HAP-1 (cell line): ENCODE measurements at regions not wholly inside any gene's neighbourhood (a gene's known extent, or its start where the extent isn't known, plus 50 kb on each side); places are given as distances from the start of the nearest gene placed in this dataset.
"Not testable (repeated sequence)": the region's sequence is repeated elsewhere in the genome, so short reads cannot be mapped to it uniquely, and the experiment has no call there.

Experiments used
- DNase-seq, 2 experiments: peaks; one replicate each; pipeline ENCODE4 v3.0.0-alpha.2; 2016 to 2020; ENCODE audit warnings: low spot score in 2 of 2
- H3K27me3 ChIP-seq: fragments of 250-450 bp; sonication (Bioruptor Pico); 2 replicates; pipeline ENCODE4 v1.5.1; 2020; ENCODE audit warnings: low read depth, mild to moderate bottlenecking, moderate library complexity
- H3K36me3 ChIP-seq: fragments of 250-450 bp; sonication (Bioruptor Pico); replicated peaks from 2 replicates; pipeline ENCODE4 v1.5.1; 2020; ENCODE audit warnings: mild to moderate bottlenecking
- H3K4me1 ChIP-seq: fragments of 250-450 bp; sonication (Bioruptor Pico); 2 replicates; pipeline ENCODE4 v1.5.1; 2020; ENCODE audit warnings: mild to moderate bottlenecking
- H3K4me3 ChIP-seq: fragments of 250-450 bp; sonication (Bioruptor Pico); 2 replicates; pipeline ENCODE4 v1.5.1; 2020; ENCODE audit warnings: mild to moderate bottlenecking, moderate library complexity
- H3K9me3 ChIP-seq: fragments of 250-450 bp; sonication (Bioruptor Pico); 2 replicates; pipeline ENCODE4 v1.5.1; 2020; ENCODE audit warnings: mild to moderate bottlenecking, moderate library complexity
- in situ Hi-C: fragments of 300-500 bp; cut with MboI; formaldehyde crosslinking; loops from 3 replicates; pipeline ENCODE4 v1.14.3; 2020; ENCODE audit warnings: low sequenced_read_pairs, inconsistent platforms, mixed read lengths

GRCh38 chr7:106538638-106539037, 122.3 kb downstream of the CCDC71L start:
- H3K27me3 ChIP-seq = no peaks in the 10 kb centered on the region; the same call in 1 of the 2 replicates
- no peak for DNase-seq
- H3K4me1 ChIP-seq = no peaks in the 10 kb centered on the region
- H3K36me3 ChIP-seq = no peaks in the 10 kb centered on the region
- in situ Hi-C loops = no loop called here
- H3K4me3 ChIP-seq = no peak overlapping the region
- no peaks in the 10 kb centered on the region for H3K9me3 ChIP-seq

- DNase-seq = no peak
- in situ Hi-C loops = no loop called here
- H3K27me3 ChIP-seq = no peaks in the 10 kb centered on the region; the same call in 1 of the 2 replicates
These were observed 123.8 kb downstream of the CCDC71L start for GRCh38 chr7:106537119-106537518.

GRCh38 chr7:106536079-106536478, 124.9 kb downstream of the CCDC71L start:
- DNase-seq = no peak
- in situ Hi-C loops = no loop called here
- Histone ChIP-seq H3K27me3 (no peaks in the 10 kb centered on the region), H3K4me1 (no peaks in the 10 kb centered on the region), H3K36me3 (no peaks in the 10 kb centered on the region), H3K4me3 (no peak overlapping the region), H3K9me3 (no peaks in the 10 kb centered on the region)

More at GRCh38 chr7:106537119-106537518, 123.8 kb downstream of the CCDC71L start:
- no peaks in the 10 kb centered on the region for H3K36me3 ChIP-seq
- no peaks in the 10 kb centered on the region for H3K4me1 ChIP-seq
- H3K9me3 ChIP-seq = no peaks in the 10 kb centered on the region
- H3K4me3 ChIP-seq = no peak overlapping the region

GRCh38 chr7:106535234-106535932, 125.6 kb downstream of the CCDC71L start:
- DNase-seq = no peak

GRCh38 chr7:106534271-106534846, 126.6 kb downstream of the CCDC71L start:
- Histone ChIP-seq H3K27me3 (no peaks in the 10 kb centered on the region), H3K4me1 (no peaks in the 10 kb centered on the region), H3K9me3 (no peaks in the 10 kb centered on the region), H3K4me3 (no peak overlapping the region), H3K36me3 (no peaks in the 10 kb centered on the region)
- in situ Hi-C loops = no loop called here
- no peak for DNase-seq

More at GRCh38 chr7:106535234-106535932, 125.6 kb downstream of the CCDC71L start:
- Histone ChIP-seq H3K4me1 (no peaks in the 10 kb centered on the region), H3K4me3 (no peak overlapping the region), H3K36me3 (no peaks in the 10 kb centered on the region), H3K27me3 (no peaks in the 10 kb centered on the region), H3K9me3 (no peaks in the 10 kb centered on the region)
- in situ Hi-C loops = no loop called here

- H3K4me3 ChIP-seq, DNase-seq, H3K36me3 ChIP-seq, in situ Hi-C loops, H3K9me3 ChIP-seq, H3K27me3 ChIP-seq, H3K4me1 ChIP-seq: not testable (repeated sequence)
These were observed 130.8 kb downstream of the CCDC71L start for GRCh38 chr7:106530183-106530582.

- H3K9me3 ChIP-seq, H3K4me1 ChIP-seq, H3K4me3 ChIP-seq, DNase-seq, H3K36me3 ChIP-seq, H3K27me3 ChIP-seq, in situ Hi-C loops: not testable (repeated sequence)
These were observed 134.3 kb downstream of the CCDC71L start for GRCh38 chr7:106526617-106527016.

- Histone ChIP-seq H3K36me3 (no peaks in the 10 kb centered on the region), H3K4me1 (no peaks in the 10 kb centered on the region), H3K9me3 (no peaks in the 10 kb centered on the region), H3K4me3 (no peak overlapping the region), H3K27me3 (peaks cover 2% of the 10 kb centered on the region; the same call in 1 of the 2 replicates)
- DNase-seq = no peak
- in situ Hi-C loops = no loop called here
These were observed 136.3 kb downstream of the CCDC71L start for GRCh38 chr7:106524690-106525059.

GRCh38 chr7:106523482-106523881, 137.5 kb downstream of the CCDC71L start:
- H3K9me3 ChIP-seq = no peaks in the 10 kb centered on the region
- H3K36me3 ChIP-seq = no peaks in the 10 kb centered on the region
- no peaks in the 10 kb centered on the region for H3K4me1 ChIP-seq
- DNase-seq = no peak
- H3K4me3 ChIP-seq = no peak overlapping the region
- peaks cover 9% of the 10 kb centered on the region for H3K27me3 ChIP-seq
- in situ Hi-C loops = no loop called here

- no peaks in the 10 kb centered on the region for H3K9me3 ChIP-seq
- no peak for DNase-seq
- no peak overlapping the region for H3K4me3 ChIP-seq
- H3K36me3 ChIP-seq = no peaks in the 10 kb centered on the region
- peaks cover 13% of the 10 kb centered on the region for H3K27me3 ChIP-seq
- H3K4me1 ChIP-seq = no peaks in the 10 kb centered on the region
- in situ Hi-C loops = no loop called here
These were observed 138.3 kb downstream of the CCDC71L start for GRCh38 chr7:106522696-106523095.

- DNase-seq = no peak
- in situ Hi-C loops = no loop called here
- Histone ChIP-seq H3K4me3 (no peak overlapping the region), H3K9me3 (no peaks in the 10 kb centered on the region), H3K36me3 (no peaks in the 10 kb centered on the region), H3K4me1 (no peaks in the 10 kb centered on the region), H3K27me3 (peaks cover 16% of the 10 kb centered on the region)
These were observed 139.4 kb downstream of the CCDC71L start for GRCh38 chr7:106521541-106521940.

- Histone ChIP-seq H3K4me1 (no peaks in the 10 kb centered on the region), H3K27me3 (peaks cover 16% of the 10 kb centered on the region), H3K36me3 (no peaks in the 10 kb centered on the region), H3K9me3 (no peaks in the 10 kb centered on the region), H3K4me3 (no peak overlapping the region)
- DNase-seq = no peak
- in situ Hi-C loops = no loop called here
These were observed 139.9 kb downstream of the CCDC71L start for GRCh38 chr7:106520962-106521514.

- no peaks in the 10 kb centered on the region for H3K36me3 ChIP-seq
- H3K4me3 ChIP-seq = no peak overlapping the region
- no peak for DNase-seq
- in situ Hi-C loops = no loop called here
- H3K4me1 ChIP-seq = no peaks in the 10 kb centered on the region
- H3K9me3 ChIP-seq = no peaks in the 10 kb centered on the region
- peaks cover 18% of the 10 kb centered on the region for H3K27me3 ChIP-seq
These were observed 142.0 kb downstream of the CCDC71L start for GRCh38 chr7:106518967-106519366.

GRCh38 chr7:106518239-106518638, 142.7 kb downstream of the CCDC71L start:
- Histone ChIP-seq H3K4me3 (no peak overlapping the region), H3K9me3 (no peaks in the 10 kb centered on the region), H3K27me3 (peaks cover 18% of the 10 kb centered on the region), H3K36me3 (no peaks in the 10 kb centered on the region), H3K4me1 (no peaks in the 10 kb centered on the region)
- in situ Hi-C loops = no loop called here
- no peak for DNase-seq
